BE2C (cell line): ENCODE measurements at regions not wholly inside any gene's neighbourhood (a gene's known extent, or its start where the extent isn't known, plus 50 kb on each side); places are given as distances from the start of the nearest gene placed in this dataset.

Experiments used
- DNase-seq: peaks from one replicate; pipeline ENCODE4 v3.0.0-alpha.2; 2020
- H3K27me3 ChIP-seq: fragments of 250-450 bp; sonication (Bioruptor Pico); 2 replicates; pipeline ENCODE4 v1.5.1; 2020; ENCODE audit warnings: mild to moderate bottlenecking
- H3K36me3 ChIP-seq: fragments of 250-450 bp; sonication (Bioruptor Pico); 2 replicates; pipeline ENCODE4 v1.5.1; 2020; ENCODE audit warnings: mild to moderate bottlenecking
- H3K4me1 ChIP-seq: fragments of 250-450 bp; sonication (Bioruptor Pico); 2 replicates; pipeline ENCODE4 v1.5.1; 2020
- H3K4me3 ChIP-seq: 2 replicates; pipeline ENCODE4 v1.5.1; 2011; ENCODE audit warnings: low read depth, low read length
- H3K9me3 ChIP-seq: fragments of 250-450 bp; sonication (Bioruptor Pico); 2 replicates; pipeline ENCODE4 v1.5.1; 2020
- CTCF ChIP-seq: IDR thresholded peaks from 2 replicates; pipeline ENCODE4 v1.5.1; 2012; ENCODE audit warnings: mild to moderate bottlenecking, low read depth, low read length

GRCh38 chr10:129365767-129366402 is 101.2 kb upstream of the MGMT start:
- no peaks in the 10 kb centered on the region for H3K36me3 ChIP-seq
- no peaks in the 10 kb centered on the region for H3K4me1 ChIP-seq
- no peak overlapping the region for H3K4me3 ChIP-seq
- peak; percentile 81 for DNase-seq
- H3K9me3 ChIP-seq: no peaks in the 10 kb centered on the region
- no peaks in the 10 kb centered on the region for H3K27me3 ChIP-seq
- TF ChIP-seq CTCF: no peak

GRCh38 chr10:129366450-129366849 is 100.6 kb upstream of the MGMT start:
- TF ChIP-seq CTCF: no peak
- no peaks in the 10 kb centered on the region for H3K9me3 ChIP-seq
- H3K36me3 ChIP-seq: no peaks in the 10 kb centered on the region
- no peaks in the 10 kb centered on the region for H3K4me1 ChIP-seq
- DNase-seq: no peak
- H3K4me3 ChIP-seq: no peak overlapping the region
- H3K27me3 ChIP-seq: no peaks in the 10 kb centered on the region

GRCh38 chr10:129369566-129369965 is 97.5 kb upstream of the MGMT start:
- TF ChIP-seq CTCF: no peak
- H3K4me1 ChIP-seq: no peaks in the 10 kb centered on the region
- no peak overlapping the region for H3K4me3 ChIP-seq
- no peaks in the 10 kb centered on the region for H3K9me3 ChIP-seq
- no peaks in the 10 kb centered on the region for H3K27me3 ChIP-seq
- H3K36me3 ChIP-seq: no peaks in the 10 kb centered on the region
- no peak for DNase-seq

- Histone ChIP-seq H3K36me3 (no peaks in the 10 kb centered on the region), H3K4me1 (no peaks in the 10 kb centered on the region), H3K9me3 (no peaks in the 10 kb centered on the region), H3K4me3 (no peak overlapping the region), H3K27me3 (no peaks in the 10 kb centered on the region)
- TF ChIP-seq CTCF: no peak
- no peak for DNase-seq
Observed at GRCh38 chr10:129371541-129371940, 95.5 kb upstream of the MGMT start.

GRCh38 chr10:129372172-129372571 is 94.9 kb upstream of the MGMT start:
- no peaks in the 10 kb centered on the region for H3K36me3 ChIP-seq
- H3K4me1 ChIP-seq: no peaks in the 10 kb centered on the region
- no peak for TF ChIP-seq CTCF
- H3K4me3 ChIP-seq: no peak overlapping the region
- H3K9me3 ChIP-seq: no peaks in the 10 kb centered on the region
- DNase-seq: no peak
- no peaks in the 10 kb centered on the region for H3K27me3 ChIP-seq

GRCh38 chr10:129373231-129373630 is 93.8 kb upstream of the MGMT start:
- Histone ChIP-seq H3K36me3 (no peaks in the 10 kb centered on the region), H3K9me3 (no peaks in the 10 kb centered on the region), H3K4me1 (no peaks in the 10 kb centered on the region), H3K4me3 (no peak overlapping the region), H3K27me3 (no peaks in the 10 kb centered on the region)
- no peak for DNase-seq
- TF ChIP-seq CTCF: no peak
